GM20000 (cell line): ENCODE measurements at regions not wholly inside any gene's neighbourhood (a gene's known extent, or its start where the extent isn't known, plus 50 kb on each side); places are given as distances from the start of the nearest gene placed in this dataset.
"Not testable (repeated sequence)": the region's sequence is repeated elsewhere in the genome, so short reads cannot be mapped to it uniquely, and the experiment has no call there.

Experiments used
- DNase-seq: peaks from one replicate; pipeline ENCODE4 v3.0.0; 2012; ENCODE audit warnings: low spot score
- TF ChIP-seq, protein P1 (sequence below): IDR thresholded peaks from 2 replicates; pipeline ENCODE4 v1.5.1; 2012; ENCODE audit warnings: mild to moderate bottlenecking, control low read depth; ENCODE audit errors: extremely low read depth, missing control alignments

DNA sequence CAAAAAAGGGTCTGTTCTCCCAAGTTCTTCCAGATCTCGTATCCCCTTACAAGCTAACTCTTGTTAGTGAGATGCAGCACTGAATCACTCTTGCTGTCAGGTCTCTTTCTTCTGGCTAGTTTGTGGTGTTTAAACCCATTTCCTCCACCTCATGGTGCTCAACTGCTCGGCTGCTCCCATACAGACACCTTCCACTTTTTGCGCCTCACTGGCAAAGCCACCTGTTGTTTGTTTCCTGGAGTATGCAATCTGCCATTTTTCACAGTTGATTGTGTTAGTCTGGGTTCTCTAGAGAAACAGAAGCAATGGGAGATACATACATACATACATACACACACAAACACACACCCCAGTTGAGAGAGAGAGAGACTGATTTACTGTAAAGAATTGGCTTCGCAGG, 124.4 kb upstream of the SP8 start:
- DNase-seq: no peak
- TF ChIP-seq, protein P1, sequence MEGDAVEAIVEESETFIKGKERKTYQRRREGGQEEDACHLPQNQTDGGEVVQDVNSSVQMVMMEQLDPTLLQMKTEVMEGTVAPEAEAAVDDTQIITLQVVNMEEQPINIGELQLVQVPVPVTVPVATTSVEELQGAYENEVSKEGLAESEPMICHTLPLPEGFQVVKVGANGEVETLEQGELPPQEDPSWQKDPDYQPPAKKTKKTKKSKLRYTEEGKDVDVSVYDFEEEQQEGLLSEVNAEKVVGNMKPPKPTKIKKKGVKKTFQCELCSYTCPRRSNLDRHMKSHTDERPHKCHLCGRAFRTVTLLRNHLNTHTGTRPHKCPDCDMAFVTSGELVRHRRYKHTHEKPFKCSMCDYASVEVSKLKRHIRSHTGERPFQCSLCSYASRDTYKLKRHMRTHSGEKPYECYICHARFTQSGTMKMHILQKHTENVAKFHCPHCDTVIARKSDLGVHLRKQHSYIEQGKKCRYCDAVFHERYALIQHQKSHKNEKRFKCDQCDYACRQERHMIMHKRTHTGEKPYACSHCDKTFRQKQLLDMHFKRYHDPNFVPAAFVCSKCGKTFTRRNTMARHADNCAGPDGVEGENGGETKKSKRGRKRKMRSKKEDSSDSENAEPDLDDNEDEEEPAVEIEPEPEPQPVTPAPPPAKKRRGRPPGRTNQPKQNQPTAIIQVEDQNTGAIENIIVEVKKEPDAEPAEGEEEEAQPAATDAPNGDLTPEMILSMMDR: no peak

DNA sequence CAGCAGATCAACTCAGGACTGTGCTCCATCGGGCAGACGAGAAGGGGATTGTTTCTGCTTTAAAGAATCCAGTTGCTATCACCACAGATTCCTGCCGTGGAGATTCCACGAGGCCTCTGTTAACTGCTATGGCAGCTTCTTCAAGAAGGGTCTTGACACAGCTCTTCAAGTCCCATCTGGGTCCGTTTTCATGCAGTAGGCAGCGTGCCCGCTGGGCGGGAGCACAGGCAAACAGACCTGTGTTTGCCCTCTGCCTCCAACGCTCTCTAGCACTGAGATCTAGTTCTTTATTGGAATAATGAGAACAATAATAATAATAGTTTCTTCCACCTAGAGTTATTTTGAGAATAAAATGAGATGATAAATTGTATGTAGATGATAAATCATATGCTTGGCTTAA, 127.2 kb upstream of the SP8 start:
- TF ChIP-seq, protein P1: no peak

DNA sequence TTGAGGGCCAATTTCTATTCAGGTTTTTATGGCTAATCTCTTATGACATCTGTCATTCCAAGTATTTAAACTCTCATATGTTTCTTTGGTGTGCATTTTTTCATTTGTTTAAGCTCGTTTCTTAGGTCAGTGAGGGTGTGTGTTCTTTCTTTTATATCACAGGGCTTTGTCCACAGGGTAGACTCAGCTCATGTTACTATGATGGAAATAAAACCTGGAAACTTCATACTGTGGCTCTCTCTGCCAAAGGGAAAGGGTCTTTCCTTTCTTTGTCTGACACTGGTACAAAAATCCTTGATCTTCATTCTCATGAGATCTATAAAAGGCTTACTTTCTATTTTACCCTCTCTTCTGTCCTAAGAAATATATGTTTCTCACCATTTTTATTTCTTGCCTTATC, 129.6 kb upstream of the SP8 start:
- TF ChIP-seq, protein P1: no peak
- DNase-seq: no peak

More for the DNA sequence above, 127.2 kb upstream of the SP8 start:
- DNase-seq: no peak

DNA sequence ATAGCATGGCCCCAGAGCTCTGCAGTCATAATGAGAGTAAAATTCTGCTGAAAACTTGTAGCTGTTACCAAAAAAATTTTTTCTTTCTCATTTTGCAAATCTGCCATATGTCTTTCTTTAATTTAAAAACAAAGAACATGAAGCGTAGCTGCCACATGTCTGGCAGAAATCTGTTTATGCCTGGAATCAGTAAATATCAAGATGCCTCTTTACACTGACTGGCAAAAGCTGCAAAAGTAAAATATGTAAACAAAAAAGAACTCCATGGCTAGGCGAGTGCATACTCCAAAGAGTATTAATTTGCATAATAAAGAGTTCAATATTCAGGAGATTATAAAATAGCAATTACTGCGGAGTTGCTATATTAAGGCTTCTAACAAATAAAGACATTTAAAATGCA, 130.9 kb upstream of the SP8 start:
- DNase-seq: no peak
- TF ChIP-seq, protein P1: no peak

DNA sequence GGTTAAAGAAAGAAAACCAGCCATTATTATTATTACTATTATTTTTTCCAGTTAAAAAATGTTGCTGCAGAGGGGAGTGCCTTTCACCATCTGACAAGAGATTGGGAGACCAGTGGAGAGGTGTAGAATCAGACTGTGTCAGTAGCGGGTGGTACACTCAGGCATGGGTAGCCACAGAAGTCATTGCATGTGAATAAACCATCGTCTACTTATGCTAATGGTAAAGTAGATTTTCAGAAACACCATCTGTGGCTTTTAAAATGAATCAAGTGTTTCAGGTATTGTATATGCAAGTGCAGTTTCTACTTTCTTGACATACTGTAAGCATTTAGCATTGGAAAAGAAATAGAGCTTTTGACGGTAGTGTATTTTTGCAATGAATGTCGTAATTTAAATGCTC, 131.5 kb upstream of the SP8 start:
- no peak for DNase-seq
- TF ChIP-seq, protein P1: no peak

DNA sequence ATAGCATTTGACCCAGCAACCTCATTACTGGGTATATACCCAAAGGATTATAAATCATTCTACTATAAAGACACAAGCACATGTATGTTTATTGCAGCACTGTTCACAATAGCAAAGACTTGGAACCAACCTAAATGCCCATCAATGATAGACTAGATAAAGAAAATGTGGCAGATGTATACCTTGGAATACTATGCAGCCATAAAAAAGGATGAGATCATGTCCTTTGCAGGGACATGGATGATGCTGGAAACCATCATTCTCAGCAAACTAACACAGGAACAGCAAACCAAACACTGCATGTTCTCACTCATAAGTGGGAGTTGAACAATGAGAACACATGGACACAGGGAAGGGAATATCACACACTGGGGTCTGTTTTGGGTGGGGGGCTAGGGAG, 140.5 kb upstream of the SP8 start:
- DNase-seq: not testable (repeated sequence)

DNA sequence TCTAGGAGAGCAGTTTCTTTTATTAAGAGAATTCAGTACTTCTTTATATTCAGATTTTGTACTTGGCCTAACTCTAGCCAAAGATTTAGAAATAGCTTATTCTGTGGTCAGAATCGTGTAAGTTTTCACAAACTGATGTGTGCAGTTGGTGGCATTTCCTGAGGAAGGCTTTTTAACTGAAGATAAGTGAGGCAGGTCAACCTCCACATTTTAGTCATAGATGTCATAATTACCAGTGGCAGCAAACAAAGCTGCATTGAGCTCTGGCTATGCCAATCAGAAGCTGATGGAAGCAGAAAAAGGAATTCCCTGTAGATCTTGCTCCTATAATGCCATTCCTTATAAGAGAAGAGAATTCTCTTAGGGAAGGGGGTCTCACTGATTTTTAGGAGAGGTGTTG, 141.3 kb upstream of the SP8 start:
- DNase-seq: no peak
- TF ChIP-seq, protein P1: no peak

DNA sequence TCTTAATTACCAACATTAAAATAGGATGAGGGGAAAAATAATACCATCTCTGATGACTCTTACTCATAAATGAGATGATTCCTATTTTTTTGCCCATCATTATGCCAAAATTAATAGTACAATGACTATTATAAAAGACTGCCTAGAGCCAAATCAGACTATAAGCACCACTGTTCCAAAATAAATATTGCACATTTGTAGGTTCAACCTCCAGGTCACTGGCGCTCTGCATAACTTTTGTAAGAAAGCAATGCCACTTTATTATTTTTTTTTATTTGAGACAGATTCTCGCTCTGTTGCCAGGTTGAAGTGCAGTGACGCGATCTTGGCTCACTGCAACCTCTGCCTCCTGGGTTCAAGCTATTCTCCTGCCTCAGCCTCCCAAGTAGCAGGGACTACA, 142.5 kb upstream of the SP8 start:
- DNase-seq: no peak
- TF ChIP-seq, protein P1: no peak
